Panc1 (cell line): ENCODE measurements at regions not wholly inside any gene's neighbourhood (a gene's known extent, or its start where the extent isn't known, plus 50 kb on each side); places are given as distances from the start of the nearest gene placed in this dataset.

Experiments
- ATAC-seq: fragments of 200-7000 bp; cut with Tn5 transposase; 2 replicates; pipeline ENCODE4 v1.9.1; 2020; ENCODE audit warnings: mild to moderate bottlenecking, moderate library complexity
- BruUV-seq: library from RNA; stranded (reverse); fragments of 400-500 nt; replicated peaks from 2 replicates; lab custom pipeline; 2021; lab: Mats Ljungman, UMichigan
- CTCF ChIA-PET: fragments of 300-600 bp; sonication (Branson Sonifier 250); formaldehyde crosslinking; loops from one replicate; lab custom pipeline; 2022; ENCODE audit warnings: antibody characterized with exemption; lab: Charles Lee
- POLR2A ChIA-PET: fragments of 300-600 bp; sonication (Branson Sonifier 250); formaldehyde crosslinking; loops from one replicate; lab custom pipeline; 2022; ENCODE audit warnings: antibody characterized with exemption; lab: Charles Lee
- DNase-seq: peaks from one replicate; pipeline ENCODE4 v3.0.0-alpha.2; 2010; ENCODE audit warnings: low read depth, low spot score
- H3K27ac ChIP-seq: 2 replicates; pipeline ENCODE4 v1.5.1; 2011; ENCODE audit warnings: mild to moderate bottlenecking, low read length, inconsistent platforms
- H3K27me3 ChIP-seq: fragments of 200-500 bp; sonication (Bioruptor generic); 2 replicates; pipeline ENCODE4 v1.6.0; 2014; ENCODE audit warnings: low read length, inconsistent platforms; ENCODE audit not compliant: control insufficient read depth, insufficient read depth
- H3K36me3 ChIP-seq: fragments of 200-500 bp; sonication (Bioruptor generic); 2 replicates; pipeline ENCODE4 v1.5.1; 2014; ENCODE audit warnings: inconsistent platforms, mild to moderate bottlenecking, low read length, moderate library complexity; ENCODE audit not compliant: control insufficient read depth, insufficient read depth
- H3K4me1 ChIP-seq: 2 replicates; pipeline ENCODE4 v1.5.1; 2011; ENCODE audit warnings: inconsistent platforms, mild to moderate bottlenecking, low read length, moderate library complexity; ENCODE audit not compliant: control insufficient read depth, insufficient read depth
- H3K4me3 ChIP-seq, 2 experiments: 2 replicates each; pipeline ENCODE4 v1.5.1; 2011 to 2012; ENCODE audit warnings: low read depth in 2 of 2, low read length in 2 of 2, mild to moderate bottlenecking in 2 of 2, inconsistent platforms in 1 of 2, moderate library complexity in 1 of 2
- H3K9me3 ChIP-seq: fragments of 200-500 bp; sonication (Bioruptor generic); 2 replicates; pipeline ENCODE4 v1.5.1; 2014; ENCODE audit warnings: low read depth, mild to moderate bottlenecking, inconsistent platforms, low read length, moderate library complexity; ENCODE audit not compliant: control insufficient read depth, insufficient read depth
- POLR2AphosphoS5 ChIP-seq: IDR thresholded peaks from 2 replicates; pipeline ENCODE4 v1.6.1; 2012; ENCODE audit warnings: mild to moderate bottlenecking, low read depth, low read length, moderate library complexity
- SIN3A ChIP-seq: IDR thresholded peaks from 2 replicates; pipeline ENCODE4 v1.6.1; 2012; ENCODE audit warnings: low read depth, mild to moderate bottlenecking, low read length, moderate library complexity, borderline replicate concordance; ENCODE audit not compliant: insufficient read depth
- TCF7L2 ChIP-seq: IDR thresholded peaks from 2 replicates; pipeline ENCODE4 v1.6.1; 2011; ENCODE audit warnings: mild to moderate bottlenecking, low read depth, low read length, inconsistent platforms
- in situ Hi-C: cut with HindIII; loops from 2 replicates; pipeline ENCODE4 v1.10.0; 2016; ENCODE audit warnings: low sequenced_read_pairs, low pct_unique_long_range_greater_than_20kb
- intact Hi-C: fragments of 100-400 bp; cut with micrococcal nuclease; formaldehyde crosslinking; loops from one replicate; pipeline ENCODE4 v1.10.0; 2022; ENCODE audit not compliant: unreplicated experiment
- TF ChIP-seq, protein P1 (sequence below): fragments of 450-650 bp; IDR thresholded peaks from 2 replicates; pipeline ENCODE4 v1.5.1; 2017; ENCODE audit warnings: mild to moderate bottlenecking
- TF ChIP-seq, protein P2 (sequence below), 2 experiments: IDR thresholded peaks; 2 replicates each; pipeline ENCODE4 v1.6.1; 2011 to 2012; ENCODE audit warnings: low read depth in 2 of 2, control low read depth in 1 of 2, low read length in 1 of 2, mild to moderate bottlenecking in 1 of 2, moderate library complexity in 1 of 2; ENCODE audit not compliant: insufficient read depth in 1 of 2

DNA sequence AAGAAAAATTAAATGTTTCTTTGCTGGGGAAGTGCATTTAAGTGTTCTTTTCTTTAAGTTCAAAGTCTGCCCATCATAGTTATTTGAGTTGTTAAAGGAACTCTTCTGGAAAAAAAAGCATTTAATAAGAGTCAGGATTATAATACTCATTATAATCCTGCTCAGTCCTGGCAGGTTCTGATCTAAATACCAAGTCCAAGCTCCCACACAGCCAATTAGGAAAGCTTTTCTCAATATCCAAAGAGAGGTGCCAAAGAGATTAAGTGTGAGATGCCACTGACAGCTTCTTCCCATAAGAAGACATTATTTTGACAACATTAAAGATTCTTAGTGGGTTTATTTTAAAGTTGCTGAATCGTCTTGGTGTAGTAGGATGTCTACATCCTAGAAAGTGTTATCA lies 235.2 kb upstream of the DAB2 start:
- CTCF ChIA-PET = no interaction called here
- TF ChIP-seq SIN3A (no peak), POLR2AphosphoS5 (no peak), TCF7L2 (no peak)
- TF ChIP-seq, protein P1, sequence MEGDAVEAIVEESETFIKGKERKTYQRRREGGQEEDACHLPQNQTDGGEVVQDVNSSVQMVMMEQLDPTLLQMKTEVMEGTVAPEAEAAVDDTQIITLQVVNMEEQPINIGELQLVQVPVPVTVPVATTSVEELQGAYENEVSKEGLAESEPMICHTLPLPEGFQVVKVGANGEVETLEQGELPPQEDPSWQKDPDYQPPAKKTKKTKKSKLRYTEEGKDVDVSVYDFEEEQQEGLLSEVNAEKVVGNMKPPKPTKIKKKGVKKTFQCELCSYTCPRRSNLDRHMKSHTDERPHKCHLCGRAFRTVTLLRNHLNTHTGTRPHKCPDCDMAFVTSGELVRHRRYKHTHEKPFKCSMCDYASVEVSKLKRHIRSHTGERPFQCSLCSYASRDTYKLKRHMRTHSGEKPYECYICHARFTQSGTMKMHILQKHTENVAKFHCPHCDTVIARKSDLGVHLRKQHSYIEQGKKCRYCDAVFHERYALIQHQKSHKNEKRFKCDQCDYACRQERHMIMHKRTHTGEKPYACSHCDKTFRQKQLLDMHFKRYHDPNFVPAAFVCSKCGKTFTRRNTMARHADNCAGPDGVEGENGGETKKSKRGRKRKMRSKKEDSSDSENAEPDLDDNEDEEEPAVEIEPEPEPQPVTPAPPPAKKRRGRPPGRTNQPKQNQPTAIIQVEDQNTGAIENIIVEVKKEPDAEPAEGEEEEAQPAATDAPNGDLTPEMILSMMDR = no peak
- TF ChIP-seq, protein P2, sequence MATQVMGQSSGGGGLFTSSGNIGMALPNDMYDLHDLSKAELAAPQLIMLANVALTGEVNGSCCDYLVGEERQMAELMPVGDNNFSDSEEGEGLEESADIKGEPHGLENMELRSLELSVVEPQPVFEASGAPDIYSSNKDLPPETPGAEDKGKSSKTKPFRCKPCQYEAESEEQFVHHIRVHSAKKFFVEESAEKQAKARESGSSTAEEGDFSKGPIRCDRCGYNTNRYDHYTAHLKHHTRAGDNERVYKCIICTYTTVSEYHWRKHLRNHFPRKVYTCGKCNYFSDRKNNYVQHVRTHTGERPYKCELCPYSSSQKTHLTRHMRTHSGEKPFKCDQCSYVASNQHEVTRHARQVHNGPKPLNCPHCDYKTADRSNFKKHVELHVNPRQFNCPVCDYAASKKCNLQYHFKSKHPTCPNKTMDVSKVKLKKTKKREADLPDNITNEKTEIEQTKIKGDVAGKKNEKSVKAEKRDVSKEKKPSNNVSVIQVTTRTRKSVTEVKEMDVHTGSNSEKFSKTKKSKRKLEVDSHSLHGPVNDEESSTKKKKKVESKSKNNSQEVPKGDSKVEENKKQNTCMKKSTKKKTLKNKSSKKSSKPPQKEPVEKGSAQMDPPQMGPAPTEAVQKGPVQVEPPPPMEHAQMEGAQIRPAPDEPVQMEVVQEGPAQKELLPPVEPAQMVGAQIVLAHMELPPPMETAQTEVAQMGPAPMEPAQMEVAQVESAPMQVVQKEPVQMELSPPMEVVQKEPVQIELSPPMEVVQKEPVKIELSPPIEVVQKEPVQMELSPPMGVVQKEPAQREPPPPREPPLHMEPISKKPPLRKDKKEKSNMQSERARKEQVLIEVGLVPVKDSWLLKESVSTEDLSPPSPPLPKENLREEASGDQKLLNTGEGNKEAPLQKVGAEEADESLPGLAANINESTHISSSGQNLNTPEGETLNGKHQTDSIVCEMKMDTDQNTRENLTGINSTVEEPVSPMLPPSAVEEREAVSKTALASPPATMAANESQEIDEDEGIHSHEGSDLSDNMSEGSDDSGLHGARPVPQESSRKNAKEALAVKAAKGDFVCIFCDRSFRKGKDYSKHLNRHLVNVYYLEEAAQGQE (IDR thresholded peaks at IDR 0.05; ENCODE audit: insufficient read depth in 1 of 2, low read depth in 2 of 2, low read length in 1 of 2) = no peak
- no peak overlapping the region for H3K4me3 ChIP-seq
- DNase-seq (no peak), ATAC-seq (no peak)
- in situ Hi-C loops = no loop called here
- BruUV-seq = no TSS peak
- no peaks in the 10 kb centered on the region for H3K36me3 ChIP-seq
- intact Hi-C loops = no loop called here
- POLR2A ChIA-PET = no interaction called here
- no peaks in the 10 kb centered on the region for H3K9me3 ChIP-seq
- H3K4me1 ChIP-seq = no peaks in the 10 kb centered on the region
- H3K27me3 ChIP-seq = no peaks in the 10 kb centered on the region
- no peak overlapping the region for H3K27ac ChIP-seq

- Histone ChIP-seq H3K4me3 (no peak overlapping the region), H3K36me3 (no peaks in the 10 kb centered on the region), H3K4me1 (no peaks in the 10 kb centered on the region), H3K27me3 (no peaks in the 10 kb centered on the region), H3K9me3 (no peaks in the 10 kb centered on the region), H3K27ac (no peak overlapping the region)
- CTCF ChIA-PET = no interaction called here
- POLR2A ChIA-PET = no interaction called here
- TF ChIP-seq, protein P2 (IDR thresholded peaks at IDR 0.05; ENCODE audit: insufficient read depth in 1 of 2, low read depth in 2 of 2, low read length in 1 of 2) = no peak
- TF ChIP-seq, protein P1 = no peak
- no peak for TF ChIP-seq TCF7L2
- TF ChIP-seq SIN3A = no peak
- TF ChIP-seq POLR2AphosphoS5 = no peak
- no peak for ATAC-seq
- in situ Hi-C loops (no loop called here), intact Hi-C loops (no loop called here)
- DNase-seq = no peak
- BruUV-seq = no TSS peak
Observed at GRCh38 chr5:39658866-39659265, 234.1 kb upstream of the DAB2 start.
